Lower leg skin (tissue), 4 donors: ENCODE measurements at regions not wholly inside any gene's neighbourhood (a gene's known extent, or its start where the extent isn't known, plus 50 kb on each side); places are given as distances from the start of the nearest gene placed in this dataset.

Experiments
- DNase-seq, 2 donors: peaks; one replicate each; pipeline ENCODE4 v3.0.0-alpha.2; 2019; ENCODE audit warnings: low spot score in 2 of 2
- H3K4me3 ChIP-seq: fragments of 200-600 bp; sonication (generic); 2 replicates; pipeline ENCODE4 v1.5.1; 2017; ENCODE audit warnings: mild to moderate bottlenecking, low read depth; ENCODE audit not compliant: poor library complexity, severe bottlenecking
- CTCF ChIP-seq, 3 donors: fragments of 450-650 bp; IDR thresholded peaks; one replicate each; pipeline ENCODE4 v1.5.1; 2016; ENCODE audit warnings: antibody characterized with exemption in 3 of 3, mild to moderate bottlenecking in 3 of 3, moderate library complexity in 2 of 3
- POLR2A ChIP-seq, 2 donors: fragments of 450-650 bp; IDR thresholded peaks; one replicate each; pipeline ENCODE4 v1.6.1; 2016 to 2017; ENCODE audit warnings: antibody characterized with exemption in 2 of 2, mild to moderate bottlenecking in 1 of 2, moderate library complexity in 1 of 2
- WGBS, 2 donors: methylation state at CpG; one replicate each; pipeline ENCODE4 v1.1.5; 2018; 5-methylcytosine and 5-hydroxymethylcytosine counted together
- intact Hi-C: fragments of 100-400 bp; cut with DNase I; formaldehyde crosslinking; loops from one replicate; pipeline ENCODE4 v1.15.0; 2023; ENCODE audit warnings: low total_unique reads

GRCh38 chr4:57231781-57232180 lies 121.6 kb upstream of the IGFBP7 start:
- H3K4me3 ChIP-seq = no peak overlapping the region
- DNase-seq = no peak
- 95% methylated on average over 2 of the region's 2 CpGs for WGBS, 2 donors
- no peak for TF ChIP-seq CTCF (IDR thresholded peaks at IDR 0.05)
- no peak for TF ChIP-seq POLR2A (IDR thresholded peaks at IDR 0.05)
- intact Hi-C loops = no loop called here

GRCh38 chr4:57220734-57221133 lies 110.5 kb upstream of the IGFBP7 start:
- no peak for DNase-seq
- no peak overlapping the region for H3K4me3 ChIP-seq
- no peak for TF ChIP-seq CTCF (IDR thresholded peaks at IDR 0.05)
- no peak for TF ChIP-seq POLR2A (IDR thresholded peaks at IDR 0.05)
- intact Hi-C loops = no loop called here
- whole genome bisulfite sequencing, 2 donors = 43 to 59% methylated on average over 2 of the region's 2 CpGs

DNA sequence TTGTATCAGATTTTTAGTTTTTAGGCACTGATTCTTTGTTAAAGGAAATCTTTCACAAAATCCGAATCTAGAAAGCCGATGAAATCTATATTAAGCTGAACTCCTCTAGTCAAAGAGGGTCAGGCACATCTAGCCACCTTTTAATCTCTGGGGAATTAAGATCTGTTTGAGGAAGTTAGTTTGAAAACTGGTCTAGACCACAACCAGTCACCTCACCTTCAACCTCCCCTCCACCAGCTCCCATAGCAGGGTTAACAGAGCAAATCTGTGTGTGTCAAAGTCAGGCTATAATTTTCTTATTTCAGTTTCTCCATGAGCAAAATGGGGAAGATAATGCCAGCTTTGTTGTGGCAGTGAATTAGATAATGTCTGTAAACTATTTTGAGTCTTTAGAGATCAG lies 110.0 kb upstream of the IGFBP7 start:
- intact Hi-C loops = no loop called here
- 83 to 90% methylated on average over 2 of the region's 2 CpGs for WGBS, 2 donors
- TF ChIP-seq CTCF (IDR thresholded peaks at IDR 0.05) (no peak), POLR2A (IDR thresholded peaks at IDR 0.05) (no peak)
- no peak overlapping the region for H3K4me3 ChIP-seq
- no peak for DNase-seq

DNA sequence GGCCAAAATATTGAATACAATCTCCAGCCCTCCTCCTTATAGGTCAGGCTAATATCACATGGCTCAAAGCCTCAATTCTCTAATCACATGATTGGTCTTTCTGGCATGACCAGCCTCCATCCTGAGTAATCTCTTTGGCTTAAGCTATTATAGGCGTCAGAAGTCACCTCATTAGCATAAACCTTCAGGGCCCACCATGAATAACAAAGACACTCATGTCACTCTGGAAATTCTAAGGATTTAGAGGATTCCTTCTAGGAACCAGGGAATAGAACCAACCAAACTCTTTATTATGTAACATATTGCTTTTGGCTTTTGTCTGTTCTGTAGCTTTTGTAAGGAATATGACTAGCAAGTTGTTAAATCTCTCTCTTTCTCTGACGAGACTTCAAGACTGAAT lies 109.2 kb upstream of the IGFBP7 start:
- intact Hi-C loops = no loop called here
- H3K4me3 ChIP-seq = no peak overlapping the region
- no peak for DNase-seq
- TF ChIP-seq CTCF (IDR thresholded peaks at IDR 0.05) = no peak
- no peak for TF ChIP-seq POLR2A (IDR thresholded peaks at IDR 0.05)
- 59 to 61% methylated on average over 2 of the region's 2 CpGs for WGBS, 2 donors

DNA sequence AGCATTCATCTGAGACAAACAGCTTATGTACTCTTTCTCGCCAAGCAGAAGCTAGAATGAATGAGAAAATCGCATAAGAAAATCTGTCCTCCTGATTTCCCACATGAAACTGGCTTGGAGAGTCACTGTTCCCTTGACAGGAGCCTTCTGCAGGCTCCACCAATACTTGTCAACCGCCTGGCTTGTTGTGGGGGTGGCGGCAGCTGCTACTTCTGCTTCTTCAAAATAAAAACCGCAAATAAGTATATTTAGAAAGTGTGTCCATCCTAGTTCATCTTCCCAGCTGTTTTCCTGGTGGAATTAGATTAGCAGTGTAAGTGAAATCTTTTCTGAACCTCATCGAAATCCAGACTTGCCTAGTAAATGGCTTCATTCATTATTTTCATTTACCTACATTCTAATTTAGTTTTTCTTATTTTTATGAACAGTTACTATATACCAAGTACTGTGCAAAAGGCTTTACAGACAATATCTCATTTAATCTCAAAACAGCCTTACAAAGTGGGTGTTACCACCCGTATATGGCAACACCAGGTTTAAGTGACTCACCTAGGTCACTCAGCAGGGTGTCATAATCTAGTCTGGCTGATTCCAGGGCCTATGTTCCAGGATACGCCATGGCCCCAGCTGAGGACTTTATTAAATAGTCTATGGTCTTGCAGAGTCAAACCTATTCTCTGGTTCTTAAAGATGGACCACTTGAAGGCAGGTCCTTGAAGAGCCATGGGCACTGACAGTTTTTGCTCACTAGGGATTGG lies 104.6 kb upstream of the IGFBP7 start:
- no peak for DNase-seq
- no peak for TF ChIP-seq POLR2A (IDR thresholded peaks at IDR 0.05)
- no peak for TF ChIP-seq CTCF (IDR thresholded peaks at IDR 0.05)
- no peak overlapping the region for H3K4me3 ChIP-seq
- 86% methylated on average over 8 of the region's 8 CpGs for WGBS, 2 donors
- intact Hi-C loops = no loop called here

DNA sequence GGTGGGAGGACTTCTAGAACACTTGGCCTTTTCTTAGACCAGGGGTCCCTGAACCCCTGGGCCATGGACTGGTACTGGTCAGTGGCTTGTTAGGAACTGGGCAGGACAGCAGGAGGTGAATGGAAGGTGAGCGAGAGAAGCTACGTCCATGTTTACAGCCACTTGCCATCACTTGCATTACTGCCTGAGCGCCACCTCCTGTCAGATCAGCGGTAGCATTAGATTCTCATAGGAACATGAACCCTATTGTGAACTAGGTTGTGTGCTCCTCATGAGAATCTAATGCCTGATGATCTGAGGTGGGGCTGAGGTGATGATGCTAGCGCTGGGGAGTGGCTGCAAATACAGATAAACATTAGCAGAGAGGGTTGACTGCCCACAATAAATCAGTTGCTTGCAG lies 100.9 kb upstream of the IGFBP7 start:
- no peak overlapping the region for H3K4me3 ChIP-seq
- no peak for TF ChIP-seq POLR2A (IDR thresholded peaks at IDR 0.05)
- no peak for TF ChIP-seq CTCF (IDR thresholded peaks at IDR 0.05)
- 74 to 89% methylated on average over 5 of the region's 5 CpGs for WGBS, 2 donors
- no peak for DNase-seq
- intact Hi-C loops = no loop called here
